ENCODE measurements at regions not wholly inside any gene's neighbourhood (a gene's known extent, or its start where the extent isn't known, plus 50 kb on each side); places are given as distances from the start of the nearest gene placed in this dataset.

GRCh38 chr1:38242506-38242905 is 195.9 kb upstream of the POU3F1 start:
- no peak overlapping the region for H2AFZ ChIP-seq (replicated peaks)
- H3K4me3 ChIP-seq: no peak overlapping the region
- H3K79me2 ChIP-seq (ENCODE audit: low read depth): no peaks in the 10 kb centered on the region
- no peak overlapping the region for H3K9ac ChIP-seq
- H4K20me1 ChIP-seq (ENCODE audit: low read depth): no peaks in the 10 kb centered on the region
- peaks cover 14% of the 10 kb centered on the region for H3F3A ChIP-seq (ENCODE audit: low read depth)
- no peaks in the 10 kb centered on the region for H3K9me3 ChIP-seq (ENCODE audit: low read depth)
- Mint-ChIP-seq H3K4me3 (no peak overlapping the region), H3K36me3 (no peaks in the 10 kb centered on the region), H3K9me3 (no peaks in the 10 kb centered on the region), H3K4me1 (peaks cover 45% of the 10 kb centered on the region), H3K27ac (no peak overlapping the region), H3K27me3 (ENCODE audit: insufficient read depth, low read depth) (peaks cover 13% of the 10 kb centered on the region)
- no peak for TF ChIP-seq EZH2 (IDR thresholded peaks at IDR 0.05)
- no peaks in the 10 kb centered on the region for H3K27me3 ChIP-seq
- H3K4me1 ChIP-seq: peaks cover 37% of the 10 kb centered on the region
- DNase-seq (ENCODE audit: low spot score): no peak
- no peak overlapping the region for H3K27ac ChIP-seq
- no peak overlapping the region for H3K4me2 ChIP-seq
- H3K36me3 ChIP-seq: no peaks in the 10 kb centered on the region

- H3K4me1 Mint-ChIP-seq: peaks cover 38% of the 10 kb centered on the region
- no peaks in the 10 kb centered on the region for H3K36me3 ChIP-seq
- no peak overlapping the region for H3K9ac ChIP-seq
- H3K27ac Mint-ChIP-seq: no peak overlapping the region
- DNase-seq (ENCODE audit: low spot score): no peak
- H3K4me2 ChIP-seq: no peak overlapping the region
- TF ChIP-seq CTCF (IDR thresholded peaks at IDR 0.05): no peak
- TF ChIP-seq EZH2phosphoT487 (IDR thresholded peaks at IDR 0.05): no peak
- TF ChIP-seq EZH2 (IDR thresholded peaks at IDR 0.05): no peak
- H3K9me3 Mint-ChIP-seq: no peaks in the 10 kb centered on the region
- H3K36me3 Mint-ChIP-seq: no peaks in the 10 kb centered on the region
- H3K27me3 ChIP-seq: no peaks in the 10 kb centered on the region
- H3K4me3 Mint-ChIP-seq: no peak overlapping the region
- H3K27me3 Mint-ChIP-seq (ENCODE audit: insufficient read depth, low read depth): peaks cover 15% of the 10 kb centered on the region
- no peaks in the 10 kb centered on the region for H3K79me2 ChIP-seq (ENCODE audit: low read depth)
- H3F3A ChIP-seq (ENCODE audit: low read depth): peaks cover 13% of the 10 kb centered on the region
- no peak overlapping the region for H2AFZ ChIP-seq (replicated peaks)
- H3K4me1 ChIP-seq: peaks cover 30% of the 10 kb centered on the region
- H3K4me3 ChIP-seq: no peak overlapping the region
- no peak overlapping the region for H3K27ac ChIP-seq
- no peaks in the 10 kb centered on the region for H4K20me1 ChIP-seq (ENCODE audit: low read depth)
- H3K9me3 ChIP-seq (ENCODE audit: low read depth): no peaks in the 10 kb centered on the region
Measured at GRCh38 chr1:38241594-38242334, 195.2 kb upstream of the POU3F1 start.

GRCh38 chr1:38240618-38241017 is 194.0 kb upstream of the POU3F1 start:
- H3K9ac ChIP-seq: no peak overlapping the region
- H3K4me2 ChIP-seq: no peak overlapping the region
- H3K4me1 Mint-ChIP-seq: peaks cover 29% of the 10 kb centered on the region
- no peaks in the 10 kb centered on the region for H3K79me2 ChIP-seq (ENCODE audit: low read depth)
- H3K36me3 ChIP-seq: no peaks in the 10 kb centered on the region
- H2AFZ ChIP-seq (replicated peaks): no peak overlapping the region
- no peak overlapping the region for H3K27ac Mint-ChIP-seq
- no peaks in the 10 kb centered on the region for H4K20me1 ChIP-seq (ENCODE audit: low read depth)
- no peaks in the 10 kb centered on the region for H3K27me3 ChIP-seq
- no peak for TF ChIP-seq EZH2 (IDR thresholded peaks at IDR 0.05)
- no peaks in the 10 kb centered on the region for H3K9me3 ChIP-seq (ENCODE audit: low read depth)
- peaks cover 10% of the 10 kb centered on the region for H3F3A ChIP-seq (ENCODE audit: low read depth)
- H3K9me3 Mint-ChIP-seq: peaks cover 2% of the 10 kb centered on the region
- peaks cover 26% of the 10 kb centered on the region for H3K4me1 ChIP-seq
- no peak overlapping the region for H3K4me3 ChIP-seq
- no peak for DNase-seq (ENCODE audit: low spot score)
- H3K27me3 Mint-ChIP-seq (ENCODE audit: insufficient read depth, low read depth): peaks cover 19% of the 10 kb centered on the region
- H3K27ac ChIP-seq: no peak overlapping the region
- H3K36me3 Mint-ChIP-seq: no peaks in the 10 kb centered on the region
- H3K4me3 Mint-ChIP-seq: no peak overlapping the region

- no peak for TF ChIP-seq EZH2phosphoT487 (IDR thresholded peaks at IDR 0.05)
- no peak for TF ChIP-seq EZH2 (IDR thresholded peaks at IDR 0.05)
- no peak for TF ChIP-seq CTCF (IDR thresholded peaks at IDR 0.05)
- no peaks in the 10 kb centered on the region for H3K36me3 Mint-ChIP-seq
- Histone ChIP-seq H4K20me1 (ENCODE audit: low read depth) (no peaks in the 10 kb centered on the region), H3K9me3 (ENCODE audit: low read depth) (no peaks in the 10 kb centered on the region), H3F3A (ENCODE audit: low read depth) (peaks cover 5% of the 10 kb centered on the region), H2AFZ (replicated peaks) (no peak overlapping the region), H3K9ac (no peak overlapping the region), H3K36me3 (no peaks in the 10 kb centered on the region), H3K4me3 (no peak overlapping the region), H3K79me2 (ENCODE audit: low read depth) (no peaks in the 10 kb centered on the region), H3K4me2 (no peak overlapping the region), H3K4me1 (peaks cover 18% of the 10 kb centered on the region), H3K27ac (no peak overlapping the region), H3K27me3 (no peaks in the 10 kb centered on the region)
- H3K4me1 Mint-ChIP-seq: peaks cover 24% of the 10 kb centered on the region
- H3K9me3 Mint-ChIP-seq: peaks cover 2% of the 10 kb centered on the region
- H3K4me3 Mint-ChIP-seq: no peak overlapping the region
- H3K27ac Mint-ChIP-seq: no peak overlapping the region
- no peak for DNase-seq (ENCODE audit: low spot score)
- H3K27me3 Mint-ChIP-seq (ENCODE audit: insufficient read depth, low read depth): peaks cover 15% of the 10 kb centered on the region
Measured at GRCh38 chr1:38239258-38239835, 192.8 kb upstream of the POU3F1 start.
